ENCODE measurements at regions not wholly inside any gene's neighbourhood (a gene's known extent, or its start where the extent isn't known, plus 50 kb on each side); places are given as distances from the start of the nearest gene placed in this dataset.

- Histone ChIP-seq H2AK9ac (replicated peaks; ENCODE audit: low read depth, low read length, poor library complexity) (no peak overlapping the region), H3K56ac (ENCODE audit: extremely low read depth, insufficient read depth, low read length) (no peak overlapping the region), H3K4me2 (ENCODE audit: low read depth, low read length) (no peak overlapping the region), H3K9me1 (ENCODE audit: insufficient read depth, low read length) (no peaks in the 10 kb centered on the region), H2BK5ac (ENCODE audit: low read depth, low read length, poor library complexity, severe bottlenecking) (no peak overlapping the region), H3K79me1 (ENCODE audit: low read depth in 1 of 2, low read length in 2 of 2) (no peaks in the 10 kb centered on the region), H3K27me3 (ENCODE audit: control insufficient read depth, insufficient read depth, low read length) (no peaks in the 10 kb centered on the region), H2AFZ (replicated peaks; ENCODE audit: low read length, poor library complexity) (no peak overlapping the region), H4K91ac (ENCODE audit: insufficient read depth, low read depth, low read length) (no peak overlapping the region), H3K27ac (ENCODE audit: insufficient read depth, low read length) (no peak overlapping the region), H2BK120ac (ENCODE audit: low read depth, low read length) (no peak overlapping the region), H3K9ac (ENCODE audit: low read depth, low read length) (no peak overlapping the region), H4K5ac (ENCODE audit: low read depth, low read length) (no peak overlapping the region), H3K14ac (replicated peaks; ENCODE audit: low read depth, low read length) (no peak overlapping the region), H2BK20ac (ENCODE audit: low read depth, low read length) (no peak overlapping the region), H2BK15ac (ENCODE audit: low read depth, low read length) (no peak overlapping the region), H3K4me3 (ENCODE audit: insufficient read depth, low read depth, low read length) (no peak overlapping the region), H3K36me3 (ENCODE audit: control insufficient read depth, insufficient read depth, low read length) (no peaks in the 10 kb centered on the region), H4K20me1 (ENCODE audit: insufficient read depth, low read length) (no peaks in the 10 kb centered on the region), H3K9me3 (ENCODE audit: control insufficient read depth, insufficient read depth, low read length) (no peaks in the 10 kb centered on the region), H2AK5ac (ENCODE audit: low read depth, low read length) (no peak overlapping the region), H3K4ac (ENCODE audit: low read depth, low read length) (no peak overlapping the region), H3K23ac (ENCODE audit: low read depth, low read length) (no peak overlapping the region), H4K8ac (ENCODE audit: low read depth in 2 of 2, low read length in 2 of 2) (no peak overlapping the region), H3K4me1 (ENCODE audit: control insufficient read depth, insufficient read depth, low read length) (no peaks in the 10 kb centered on the region), H3K18ac (ENCODE audit: low read depth, low read length) (no peak overlapping the region)
- POLR2A ChIA-PET (ENCODE audit: unreplicated experiment): no interaction called here
- dilution Hi-C loops (cut with HindIII; ENCODE audit: low sequenced_read_pairs, unreplicated experiment): no loop called here
- intact Hi-C loops (cut with micrococcal nuclease): no loop called here
- DNase-seq (no peak), ATAC-seq (ENCODE audit: low read depth) (no peak)
- in situ Hi-C loops (cut with MboI; ENCODE audit: low sequenced_read_pairs): no loop called here
- no TSS peak for BruUV-seq (replicated peaks)
- WGBS, 2 experiments (ENCODE audit: extremely low coverage in 2 of 2, insufficient read length in 1 of 2): no CpG with 5 or more reads among the region's 2 CpGs
- CTCF ChIA-PET: no interaction called here
- no peak for TF ChIP-seq FOS (IDR thresholded peaks at IDR 0.05; ENCODE audit: low read depth, low read length)
- TF ChIP-seq NFE2L2 (IDR thresholded peaks at IDR 0.05; ENCODE audit: low read depth, low read length): no peak
- no peak for TF ChIP-seq SMC3 (IDR thresholded peaks at IDR 0.05; ENCODE audit: low read depth, low read length)
- no peak for TF ChIP-seq MAFK (IDR thresholded peaks at IDR 0.05; ENCODE audit: low read depth, low read length)
- no peak for TF ChIP-seq RAD21 (IDR thresholded peaks at IDR 0.05; ENCODE audit: low read length)
- TF ChIP-seq MXI1 (IDR thresholded peaks at IDR 0.05; ENCODE audit: borderline replicate concordance, low read depth, low read length): no peak
- TF ChIP-seq RCOR1 (IDR thresholded peaks at IDR 0.05; ENCODE audit: insufficient replicate concordance, low read length): no peak
- TF ChIP-seq, protein P1, sequence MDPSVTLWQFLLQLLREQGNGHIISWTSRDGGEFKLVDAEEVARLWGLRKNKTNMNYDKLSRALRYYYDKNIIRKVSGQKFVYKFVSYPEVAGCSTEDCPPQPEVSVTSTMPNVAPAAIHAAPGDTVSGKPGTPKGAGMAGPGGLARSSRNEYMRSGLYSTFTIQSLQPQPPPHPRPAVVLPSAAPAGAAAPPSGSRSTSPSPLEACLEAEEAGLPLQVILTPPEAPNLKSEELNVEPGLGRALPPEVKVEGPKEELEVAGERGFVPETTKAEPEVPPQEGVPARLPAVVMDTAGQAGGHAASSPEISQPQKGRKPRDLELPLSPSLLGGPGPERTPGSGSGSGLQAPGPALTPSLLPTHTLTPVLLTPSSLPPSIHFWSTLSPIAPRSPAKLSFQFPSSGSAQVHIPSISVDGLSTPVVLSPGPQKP (IDR thresholded peaks at IDR 0.05; ENCODE audit: borderline replicate concordance, low read depth, low read length): no peak
- no peak for TF ChIP-seq RFX5 (IDR thresholded peaks at IDR 0.05; ENCODE audit: low read depth, low read length)
- TF ChIP-seq CHD1 (IDR thresholded peaks at IDR 0.05; ENCODE audit: low read depth, low read length): no peak
- TF ChIP-seq POLR2A (IDR thresholded peaks at IDR 0.05; ENCODE audit: low read depth, low read length): no peak
Measured at GRCh38 chr13:105607016-105607415, 928.4 kb downstream of the EFNB2 start.

All from IMR-90 (cell line).